IPS DF 6.9 (cell line): ENCODE measurements at regions not wholly inside any gene's neighbourhood (a gene's known extent, or its start where the extent isn't known, plus 50 kb on each side); places are given as distances from the start of the nearest gene placed in this dataset.
A peak's percentile ranks its signal among the peaks of the same experiment; 100 is the strongest.

Source experiments
- DNase-seq: peaks from one replicate; pipeline ENCODE4 v3.0.0-alpha.2; 2013; ENCODE audit warnings: low read depth, low spot score
- H3K27ac ChIP-seq: one replicate; pipeline ENCODE4 v1.5.1; 2013; ENCODE audit warnings: low read length, control low read depth
- H3K27me3 ChIP-seq: 2 replicates; pipeline ENCODE4 v1.6.1; 2013; ENCODE audit warnings: mild to moderate bottlenecking, low read length; ENCODE audit not compliant: control insufficient read depth, insufficient read depth
- H3K36me3 ChIP-seq: 2 replicates; pipeline ENCODE4 v1.6.1; 2013; ENCODE audit warnings: low read length; ENCODE audit not compliant: control insufficient read depth, insufficient read depth
- H3K4me1 ChIP-seq: 2 replicates; pipeline ENCODE4 v1.6.1; 2013; ENCODE audit warnings: low read length; ENCODE audit not compliant: control insufficient read depth, insufficient read depth
- H3K4me3 ChIP-seq: 2 replicates; pipeline ENCODE4 v1.5.1; 2013; ENCODE audit warnings: mild to moderate bottlenecking, low read length
- H3K9me3 ChIP-seq: 2 replicates; pipeline ENCODE4 v1.6.1; 2013; ENCODE audit warnings: low read length, inconsistent platforms; ENCODE audit not compliant: control insufficient read depth, insufficient read depth
- WGBS: extraction: QIAGEN DNeasy Blood & Tissue Kit; methylation state at CpG from one replicate; pipeline ENCODE4 v1.1.7; 2013; ENCODE audit warnings: mixed read lengths, missing lambda C conversion rate; ENCODE audit not compliant: insufficient read length, insufficient coverage; 5-methylcytosine and 5-hydroxymethylcytosine counted together

DNA sequence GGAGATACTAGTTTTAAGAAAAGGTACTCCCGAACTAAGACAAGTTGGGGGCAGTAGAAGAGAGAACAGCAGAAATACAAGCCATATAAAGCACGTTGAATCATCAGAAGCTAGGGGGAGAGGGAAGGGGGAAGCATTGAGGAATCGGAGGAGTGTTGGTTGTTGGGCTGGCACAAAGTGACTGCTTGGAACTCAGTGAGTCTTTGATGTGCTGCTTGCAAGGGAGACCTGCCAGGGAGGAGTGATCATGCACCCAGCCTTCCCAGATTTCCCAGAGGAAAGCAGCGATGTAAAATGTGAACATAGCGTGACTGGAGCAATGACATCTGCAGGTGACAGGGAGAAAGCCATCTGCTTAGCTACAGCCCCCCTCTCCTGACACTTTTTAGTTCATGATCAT, 192.4 kb upstream of the IL12A start:
- WGBS, result no CpG with 5 or more reads among the region's 5 CpGs
- DNase-seq, result no peak
- no peak overlapping the region for H3K4me3 ChIP-seq
- no peaks in the 10 kb centered on the region; the same call in 1 of the 2 replicates for H3K4me1 ChIP-seq
- H3K9me3 ChIP-seq, result no peaks in the 10 kb centered on the region
- no peaks in the 10 kb centered on the region for H3K27me3 ChIP-seq
- no peak overlapping the region for H3K27ac ChIP-seq
- H3K36me3 ChIP-seq, result no peaks in the 10 kb centered on the region

DNA sequence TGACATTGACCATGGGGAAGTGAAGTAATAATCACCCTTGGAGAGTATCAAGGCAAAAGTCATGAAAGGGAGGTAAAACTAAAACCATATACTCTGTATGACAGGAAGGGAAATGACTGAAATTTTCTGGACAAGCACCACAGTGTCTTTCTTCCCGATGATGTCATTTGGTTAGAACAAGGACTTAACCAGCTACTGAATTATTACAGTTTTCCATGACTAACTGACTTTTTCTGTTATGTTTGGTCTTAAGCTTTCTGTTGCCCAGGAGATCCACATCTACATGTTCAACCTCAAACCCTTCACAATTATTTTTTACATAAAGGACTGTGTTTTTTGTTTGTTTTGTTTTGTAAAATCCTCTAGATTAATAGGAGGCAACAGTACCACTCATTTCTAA, 191.9 kb upstream of the IL12A start:
- H3K4me1 ChIP-seq, result no peaks in the 10 kb centered on the region; the same call in 1 of the 2 replicates
- H3K36me3 ChIP-seq, result no peaks in the 10 kb centered on the region
- no peak overlapping the region for H3K4me3 ChIP-seq
- no CpG with 5 or more reads among the region's 1 CpG for WGBS
- no peak for DNase-seq
- no peaks in the 10 kb centered on the region for H3K9me3 ChIP-seq
- H3K27ac ChIP-seq, result no peak overlapping the region
- H3K27me3 ChIP-seq, result no peaks in the 10 kb centered on the region

DNA sequence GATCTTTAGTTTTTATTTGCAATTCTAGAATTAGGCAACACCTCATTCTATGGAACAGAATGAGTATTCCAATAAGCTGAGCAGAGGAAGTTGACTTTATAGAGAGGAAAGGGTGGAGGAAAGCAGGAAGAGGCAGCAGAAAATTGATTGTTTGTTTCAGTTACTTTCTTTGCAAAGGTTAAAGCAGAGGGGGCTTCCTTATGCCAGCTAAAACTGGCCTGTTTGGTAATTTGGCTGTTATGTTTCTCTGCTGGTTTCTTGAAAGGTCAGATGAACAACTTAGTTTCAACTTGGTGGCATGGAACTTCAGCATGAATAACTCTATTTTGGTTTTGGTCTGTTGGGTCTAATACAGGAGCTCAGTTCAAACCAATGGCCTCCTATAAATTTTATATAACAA, 190.9 kb upstream of the IL12A start:
- Histone ChIP-seq H3K9me3 (no peaks in the 10 kb centered on the region), H3K36me3 (no peaks in the 10 kb centered on the region), H3K27ac (no peak overlapping the region), H3K27me3 (peaks cover 1% of the 10 kb centered on the region; the same call in 1 of the 2 replicates), H3K4me1 (no peaks in the 10 kb centered on the region; the same call in 1 of the 2 replicates), H3K4me3 (no peak overlapping the region)
- DNase-seq, result no peak

DNA sequence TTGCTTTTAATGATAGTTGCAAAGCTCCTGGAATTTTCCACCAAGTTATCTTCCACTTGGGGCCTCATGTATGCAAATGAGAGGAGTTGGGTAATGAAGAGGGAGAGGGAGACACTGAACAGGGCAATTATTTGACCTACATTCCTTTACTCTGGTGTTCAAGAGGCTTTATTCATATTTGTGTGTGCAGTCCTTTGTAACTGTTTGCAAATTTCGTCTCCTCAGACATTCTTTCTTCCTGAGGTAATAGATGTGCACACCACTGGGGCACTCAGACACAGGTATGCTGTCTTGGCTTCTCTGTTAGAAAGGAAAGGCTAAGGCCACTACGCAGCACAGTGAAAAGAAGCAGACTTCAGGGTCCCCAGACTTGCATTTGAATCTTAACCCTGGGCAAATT, 189.7 kb upstream of the IL12A start:
- Histone ChIP-seq H3K4me3 (no peak overlapping the region), H3K27me3 (peaks cover 3% of the 10 kb centered on the region; the same call in 1 of the 2 replicates), H3K27ac (no peak overlapping the region), H3K36me3 (no peaks in the 10 kb centered on the region), H3K4me1 (no peaks in the 10 kb centered on the region; the same call in 1 of the 2 replicates), H3K9me3 (no peaks in the 10 kb centered on the region)
- WGBS, result no CpG with 5 or more reads among the region's 2 CpGs
- DNase-seq, result no peak

DNA sequence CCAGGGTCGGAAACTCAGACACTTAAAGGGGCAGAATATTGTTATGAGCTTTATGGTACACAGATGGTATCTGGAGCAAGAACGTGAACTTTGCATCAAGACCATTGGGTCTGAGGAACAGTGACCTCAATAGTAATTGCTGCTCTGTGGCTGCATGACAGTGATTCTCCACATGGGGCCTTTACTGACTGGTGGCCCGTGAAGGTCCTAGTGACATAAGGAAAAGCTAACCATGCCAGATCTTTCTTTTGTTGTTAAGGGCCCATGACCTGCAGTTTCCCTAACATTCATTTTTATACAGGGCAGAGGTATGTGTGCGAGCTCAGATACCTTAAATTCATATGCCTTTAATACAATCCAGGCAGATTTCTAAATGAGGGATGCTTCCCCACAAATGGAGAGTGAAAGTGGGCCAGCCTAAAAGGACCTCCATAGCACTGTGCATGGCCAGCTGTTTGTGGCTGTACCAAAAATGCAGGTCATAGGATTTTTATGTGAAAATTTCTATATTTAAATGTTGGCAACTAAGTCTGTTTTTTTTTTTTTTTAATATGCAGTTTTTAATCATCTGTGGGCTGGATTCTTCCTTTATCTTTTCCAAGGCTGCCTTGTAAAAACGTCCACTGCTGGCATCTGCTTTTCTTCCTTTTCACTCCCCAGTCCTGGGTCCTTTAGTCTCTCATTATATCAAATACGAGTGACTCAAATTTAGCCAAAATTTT, 188.0 kb upstream of the IL12A start:
- Histone ChIP-seq H3K27me3 (peaks cover 3% of the 10 kb centered on the region; the same call in 1 of the 2 replicates), H3K4me3 (no peak overlapping the region), H3K27ac (no peak overlapping the region), H3K4me1 (no peaks in the 10 kb centered on the region; the same call in 1 of the 2 replicates), H3K9me3 (no peaks in the 10 kb centered on the region), H3K36me3 (no peaks in the 10 kb centered on the region)
- WGBS, result no CpG with 5 or more reads among the region's 6 CpGs
- DNase-seq, result no peak

DNA sequence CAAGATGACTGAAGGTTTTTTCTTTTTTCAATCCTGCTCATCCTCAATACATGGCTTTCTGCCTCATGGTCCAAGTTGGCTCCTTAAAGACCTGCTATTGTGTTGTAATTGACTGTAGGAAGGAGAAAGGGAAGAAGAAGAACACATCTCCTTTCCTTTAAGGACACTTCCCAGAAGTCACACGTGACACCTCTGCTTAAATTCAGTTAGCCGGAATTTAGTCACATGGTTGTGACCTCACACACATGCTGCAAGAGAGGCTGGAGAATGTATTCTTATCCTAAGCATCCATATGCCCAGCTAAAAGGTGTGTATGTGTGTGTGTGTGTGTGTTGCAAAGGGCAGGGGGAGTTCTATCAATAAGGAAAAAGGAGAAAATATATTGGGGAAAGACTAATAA, 185.8 kb upstream of the IL12A start:
- no CpG with 5 or more reads among the region's 2 CpGs for WGBS
- no peaks in the 10 kb centered on the region; the same call in 1 of the 2 replicates for H3K4me1 ChIP-seq
- no peak for DNase-seq

DNA sequence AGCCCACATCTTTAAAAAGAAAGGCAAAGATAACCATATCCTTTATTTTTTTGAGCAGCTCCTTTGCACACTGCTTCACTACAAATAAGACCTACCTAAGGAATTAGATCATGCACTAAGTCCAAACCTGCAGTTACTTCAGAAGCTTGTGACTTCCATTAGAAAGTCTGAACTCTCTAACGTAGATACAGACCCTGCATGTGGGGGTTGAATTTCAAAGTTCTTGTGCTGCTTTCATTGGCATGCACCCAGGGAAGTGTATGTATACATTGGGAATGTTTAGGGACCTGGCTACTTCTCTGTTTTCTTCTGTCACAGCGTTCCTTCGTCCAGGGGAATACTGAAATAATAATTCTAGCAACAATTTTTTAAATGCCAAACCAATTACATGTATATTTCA, 185.2 kb upstream of the IL12A start:
- no peak overlapping the region for H3K27ac ChIP-seq
- H3K27me3 ChIP-seq, result peaks cover 3% of the 10 kb centered on the region; the same call in 1 of the 2 replicates
- H3K9me3 ChIP-seq, result no peaks in the 10 kb centered on the region
- H3K4me3 ChIP-seq, result no peak overlapping the region
- WGBS, result no CpG with 5 or more reads among the region's 3 CpGs
- DNase-seq, result no peak
- H3K4me1 ChIP-seq, result no peaks in the 10 kb centered on the region; the same call in 1 of the 2 replicates
- H3K36me3 ChIP-seq, result no peaks in the 10 kb centered on the region

More for the DNA sequence above, 185.8 kb upstream of the IL12A start:
- Histone ChIP-seq H3K27ac (no peak overlapping the region), H3K36me3 (no peaks in the 10 kb centered on the region), H3K9me3 (no peaks in the 10 kb centered on the region), H3K27me3 (peaks cover 3% of the 10 kb centered on the region; the same call in 1 of the 2 replicates), H3K4me3 (no peak overlapping the region)

DNA sequence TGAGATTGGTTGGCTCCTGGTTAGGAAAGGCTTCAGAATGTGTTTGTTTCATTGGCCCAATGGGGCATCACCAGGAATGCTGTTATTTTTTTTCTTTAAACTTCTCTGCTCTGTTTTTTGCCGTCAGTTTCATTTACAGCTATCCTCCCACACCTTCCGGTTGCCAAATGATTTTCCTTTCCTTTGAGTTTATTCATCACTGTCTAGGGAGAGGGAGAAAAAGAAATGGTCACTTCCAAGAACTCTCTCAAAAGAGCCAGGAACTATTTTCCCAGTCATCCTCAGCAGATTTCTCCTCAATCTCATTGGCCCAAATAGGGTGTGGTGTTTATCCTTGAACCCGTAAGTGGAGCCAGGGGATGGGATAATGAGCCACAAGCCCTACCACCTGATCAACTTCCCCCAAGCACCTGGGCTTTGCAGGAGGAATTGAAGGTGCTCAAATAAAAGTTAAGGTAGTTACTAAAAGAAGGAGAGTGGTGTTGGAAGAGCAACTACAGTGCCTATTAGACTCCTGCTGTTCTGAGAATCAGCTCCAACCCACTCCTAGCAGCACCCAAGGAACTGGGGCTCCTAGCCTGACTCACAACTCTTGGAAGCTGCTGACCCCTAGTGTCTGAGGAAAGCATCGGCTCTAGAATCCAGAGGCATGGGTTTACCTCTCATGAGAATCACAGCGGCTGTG, 183.8 kb upstream of the IL12A start:
- no peaks in the 10 kb centered on the region for H3K9me3 ChIP-seq
- H3K27ac ChIP-seq, result no peak overlapping the region
- no CpG with 5 or more reads among the region's 5 CpGs for whole genome bisulfite sequencing
- H3K27me3 ChIP-seq, result peaks cover 3% of the 10 kb centered on the region; the same call in 1 of the 2 replicates
- H3K4me1 ChIP-seq, result no peaks in the 10 kb centered on the region
- DNase-seq, result peak; percentile 55
- no peaks in the 10 kb centered on the region for H3K36me3 ChIP-seq
- no peak overlapping the region for H3K4me3 ChIP-seq

DNA sequence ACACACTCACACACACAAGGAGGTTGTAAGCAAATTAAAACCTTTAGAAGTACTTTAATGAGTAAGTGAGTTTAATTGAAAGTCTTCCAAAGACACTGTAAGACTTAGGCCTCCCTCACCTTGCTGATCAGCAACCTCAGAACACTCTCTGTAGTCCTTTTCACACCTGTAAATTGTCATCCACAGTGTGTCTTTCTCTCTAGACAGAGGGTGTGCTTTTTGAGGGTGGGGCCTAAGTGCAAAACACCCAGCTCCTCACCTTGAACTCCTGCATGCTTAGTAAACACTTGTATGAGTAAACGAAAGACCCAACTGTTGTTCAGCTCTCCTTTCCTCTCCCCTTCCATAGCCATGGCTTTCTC, 183.2 kb upstream of the IL12A start:
- H3K4me3 ChIP-seq, result no peak overlapping the region
- peaks cover 3% of the 10 kb centered on the region; the same call in 1 of the 2 replicates for H3K27me3 ChIP-seq
- no peaks in the 10 kb centered on the region for H3K9me3 ChIP-seq
- WGBS, result no CpG with 5 or more reads among the region's 1 CpG
- H3K27ac ChIP-seq, result no peak overlapping the region
- DNase-seq, result no peak
- H3K36me3 ChIP-seq, result no peaks in the 10 kb centered on the region
- H3K4me1 ChIP-seq, result no peaks in the 10 kb centered on the region

DNA sequence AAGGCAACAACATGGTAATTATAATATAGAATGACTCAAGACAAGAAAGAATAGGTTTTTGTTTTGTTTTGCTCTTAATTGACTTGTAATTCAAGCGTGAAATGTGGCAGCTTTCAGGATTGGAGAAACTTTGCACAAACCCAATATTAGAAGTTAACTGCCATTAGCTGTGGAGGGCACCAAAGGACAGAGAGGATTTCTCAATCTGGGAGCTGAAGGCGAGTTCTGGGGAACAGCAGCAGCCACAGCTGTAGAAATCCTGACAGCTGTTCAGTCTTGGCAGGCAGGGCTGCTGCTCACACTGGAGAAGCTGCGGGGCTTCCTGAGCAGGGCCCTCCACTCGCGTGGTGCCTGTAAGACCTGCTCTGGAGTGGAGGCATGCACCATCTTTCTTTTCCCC, 182.2 kb upstream of the IL12A start:
- H3K27me3 ChIP-seq, result peaks cover 3% of the 10 kb centered on the region; the same call in 1 of the 2 replicates
- H3K4me3 ChIP-seq, result no peak overlapping the region
- H3K9me3 ChIP-seq, result no peaks in the 10 kb centered on the region
- WGBS, result no CpG with 5 or more reads among the region's 5 CpGs
- H3K36me3 ChIP-seq, result no peaks in the 10 kb centered on the region
- DNase-seq, result no peak
- no peak overlapping the region for H3K27ac ChIP-seq
- no peaks in the 10 kb centered on the region for H3K4me1 ChIP-seq
